NOMO-1 treated with dmso at 0.1 percent for 144 hours (cell line): ENCODE measurements at regions not wholly inside any gene's neighbourhood (a gene's known extent, or its start where the extent isn't known, plus 50 kb on each side); places are given as distances from the start of the nearest gene placed in this dataset.

Experiments used
- DNase-seq: peaks from one replicate; lab custom pipeline; 2025; ENCODE audit not compliant: unreplicated experiment; lab: John Stamatoyannopoulos, UW

- DNase-seq = no peak
Observed at GRCh38 chr7:47664650-47665195, 82.8 kb upstream of the TNS3 start.

- no peak for DNase-seq
Observed at GRCh38 chr7:47663851-47664250, 81.9 kb upstream of the TNS3 start.

- no peak for DNase-seq
Observed at GRCh38 chr7:47663213-47663612, 81.3 kb upstream of the TNS3 start.

- DNase-seq = no peak
Observed at GRCh38 chr7:47661051-47661714, 79.3 kb upstream of the TNS3 start.

- DNase-seq = no peak
Observed at GRCh38 chr7:47659664-47660462, 78.0 kb upstream of the TNS3 start.

- DNase-seq = no peak
Observed at GRCh38 chr7:47658886-47659635, 77.2 kb upstream of the TNS3 start.

GRCh38 chr7:47657126-47657525 is 75.2 kb upstream of the TNS3 start:
- DNase-seq = no peak

- DNase-seq = no peak
Observed at GRCh38 chr7:47654672-47655298, 72.9 kb upstream of the TNS3 start.

- no peak for DNase-seq
Observed at GRCh38 chr7:47653550-47654411, 71.9 kb upstream of the TNS3 start.

- DNase-seq = no peak
Observed at GRCh38 chr7:47652591-47652990, 70.7 kb upstream of the TNS3 start.

GRCh38 chr7:47651355-47652317 is 69.7 kb upstream of the TNS3 start:
- DNase-seq = no peak

- no peak for DNase-seq
Observed at GRCh38 chr7:47649919-47650318, 68.0 kb upstream of the TNS3 start.

- DNase-seq = no peak
Observed at GRCh38 chr7:47648275-47648925, 66.5 kb upstream of the TNS3 start.

- DNase-seq = no peak
Observed at GRCh38 chr7:47647918-47648250, 66.0 kb upstream of the TNS3 start.

- DNase-seq = no peak
Observed at GRCh38 chr7:47647181-47647917, 65.4 kb upstream of the TNS3 start.

- no peak for DNase-seq
Observed at GRCh38 chr7:47643716-47644400, 61.9 kb upstream of the TNS3 start.

- DNase-seq = no peak
Observed at GRCh38 chr7:47640265-47640664, 58.4 kb upstream of the TNS3 start.
